ENCODE measurements at regions not wholly inside any gene's neighbourhood (a gene's known extent, or its start where the extent isn't known, plus 50 kb on each side); places are given as distances from the start of the nearest gene placed in this dataset.
"Not testable (repeated sequence)": the region's sequence is repeated elsewhere in the genome, so short reads cannot be mapped to it uniquely, and the experiment has no call there.

GRCh38 chr14:38384741-38385140 is 128.8 kb upstream of the CLEC14A start:
- DNase-seq: no peak
- Histone ChIP-seq H3K27me3 (ENCODE audit: control insufficient read depth, insufficient read depth, low read length) (no peaks in the 10 kb centered on the region), H3K36me3 (ENCODE audit: control insufficient read depth, insufficient read depth, low read length) (no peaks in the 10 kb centered on the region), H3K9me3 (replicated peaks; ENCODE audit: control insufficient read depth, low read depth, low read length) (no peaks in the 10 kb centered on the region), H3K27ac (ENCODE audit: low read length) (no peak overlapping the region), H3K4me1 (ENCODE audit: control insufficient read depth, insufficient read depth, low read length) (no peaks in the 10 kb centered on the region), H3K4me3 (ENCODE audit: low read length) (no peak overlapping the region)
- no CpG with 5 or more reads among the region's 1 CpG for WGBS (ENCODE audit: insufficient coverage)

DNA sequence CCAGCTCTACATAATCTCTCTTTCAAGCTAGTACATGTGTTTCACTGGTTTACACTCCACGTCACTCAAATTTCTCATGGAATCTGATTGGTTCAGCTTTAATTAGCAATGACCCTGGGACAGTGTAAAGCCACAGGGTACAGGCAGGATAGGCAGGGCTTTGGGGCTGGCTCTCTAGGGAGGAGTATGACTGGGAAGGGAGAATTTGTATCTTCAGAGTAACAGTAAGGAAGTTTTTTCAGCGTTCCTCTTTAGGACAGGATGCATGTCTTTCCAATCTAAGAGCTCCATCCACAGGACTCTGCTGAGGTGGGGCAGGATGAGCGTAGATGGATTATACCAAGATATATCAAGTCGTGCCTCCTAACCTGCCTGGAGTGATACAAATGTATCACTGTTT is 112.0 kb upstream of the CLEC14A start:
- Histone ChIP-seq H3K27me3 (ENCODE audit: control insufficient read depth, insufficient read depth, low read length) (no peaks in the 10 kb centered on the region), H3K4me3 (ENCODE audit: low read length) (no peak overlapping the region), H3K27ac (ENCODE audit: low read length) (no peak overlapping the region), H3K36me3 (ENCODE audit: control insufficient read depth, insufficient read depth, low read length) (no peaks in the 10 kb centered on the region), H3K4me1 (ENCODE audit: control insufficient read depth, insufficient read depth, low read length) (no peaks in the 10 kb centered on the region), H3K9me3 (replicated peaks; ENCODE audit: control insufficient read depth, low read depth, low read length) (no peaks in the 10 kb centered on the region)
- DNase-seq: no peak
- 20% methylated on average over 1 of the region's 4 CpGs for WGBS (ENCODE audit: insufficient coverage)

GRCh38 chr14:38366374-38366773 is 110.5 kb upstream of the CLEC14A start:
- H3K27ac ChIP-seq (ENCODE audit: low read length): no peak overlapping the region
- no peak overlapping the region for H3K4me3 ChIP-seq (ENCODE audit: low read length)
- DNase-seq: peak; percentile 8
- no peaks in the 10 kb centered on the region for H3K27me3 ChIP-seq (ENCODE audit: control insufficient read depth, insufficient read depth, low read length)
- H3K36me3 ChIP-seq (ENCODE audit: control insufficient read depth, insufficient read depth, low read length): no peaks in the 10 kb centered on the region
- H3K4me1 ChIP-seq (ENCODE audit: control insufficient read depth, insufficient read depth, low read length): no peaks in the 10 kb centered on the region
- no peaks in the 10 kb centered on the region for H3K9me3 ChIP-seq (replicated peaks; ENCODE audit: control insufficient read depth, low read depth, low read length)
- 60% methylated on average over 1 of the region's 3 CpGs for WGBS (ENCODE audit: insufficient coverage)

DNA sequence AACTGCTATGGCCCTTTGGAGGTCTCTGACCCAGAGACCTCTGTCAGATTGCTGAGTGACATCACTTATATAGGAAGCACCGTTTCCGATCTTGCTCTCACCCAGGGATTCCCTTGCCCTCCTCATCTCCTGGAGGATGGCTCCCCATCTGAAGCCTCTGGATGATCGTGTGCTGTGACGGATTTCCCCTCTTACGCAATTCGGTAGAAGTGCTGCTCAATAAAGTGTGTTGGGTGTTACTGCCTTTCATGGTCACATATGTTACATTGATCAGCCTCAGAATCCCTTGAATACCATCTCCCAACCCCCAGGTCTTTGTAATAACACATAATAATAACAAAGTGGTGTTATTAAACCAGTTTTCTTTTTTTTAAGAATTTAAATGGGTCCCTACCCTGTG is 107.3 kb upstream of the CLEC14A start:
- Histone ChIP-seq H3K36me3 (ENCODE audit: control insufficient read depth, insufficient read depth, low read length) (no peaks in the 10 kb centered on the region), H3K9me3 (replicated peaks; ENCODE audit: control insufficient read depth, low read depth, low read length) (no peaks in the 10 kb centered on the region), H3K27me3 (ENCODE audit: control insufficient read depth, insufficient read depth, low read length) (no peaks in the 10 kb centered on the region), H3K4me3 (ENCODE audit: low read length) (no peak overlapping the region), H3K27ac (ENCODE audit: low read length) (no peak overlapping the region), H3K4me1 (ENCODE audit: control insufficient read depth, insufficient read depth, low read length) (no peaks in the 10 kb centered on the region)
- DNase-seq: no peak
- no CpG with 5 or more reads among the region's 6 CpGs for WGBS (ENCODE audit: insufficient coverage)

GRCh38 chr14:38357557-38357956 is 101.7 kb upstream of the CLEC14A start:
- H3K9me3 ChIP-seq (replicated peaks; ENCODE audit: control insufficient read depth, low read depth, low read length): peaks cover 2% of the 10 kb centered on the region
- H3K27me3 ChIP-seq (ENCODE audit: control insufficient read depth, insufficient read depth, low read length): no peaks in the 10 kb centered on the region
- no peak overlapping the region for H3K27ac ChIP-seq (ENCODE audit: low read length)
- no peak overlapping the region for H3K4me3 ChIP-seq (ENCODE audit: low read length)
- peak; percentile 14 for DNase-seq
- no CpG with 5 or more reads among the region's 1 CpG for WGBS (ENCODE audit: insufficient coverage)
- no peaks in the 10 kb centered on the region for H3K36me3 ChIP-seq (ENCODE audit: control insufficient read depth, insufficient read depth, low read length)
- no peaks in the 10 kb centered on the region for H3K4me1 ChIP-seq (ENCODE audit: control insufficient read depth, insufficient read depth, low read length)

DNA sequence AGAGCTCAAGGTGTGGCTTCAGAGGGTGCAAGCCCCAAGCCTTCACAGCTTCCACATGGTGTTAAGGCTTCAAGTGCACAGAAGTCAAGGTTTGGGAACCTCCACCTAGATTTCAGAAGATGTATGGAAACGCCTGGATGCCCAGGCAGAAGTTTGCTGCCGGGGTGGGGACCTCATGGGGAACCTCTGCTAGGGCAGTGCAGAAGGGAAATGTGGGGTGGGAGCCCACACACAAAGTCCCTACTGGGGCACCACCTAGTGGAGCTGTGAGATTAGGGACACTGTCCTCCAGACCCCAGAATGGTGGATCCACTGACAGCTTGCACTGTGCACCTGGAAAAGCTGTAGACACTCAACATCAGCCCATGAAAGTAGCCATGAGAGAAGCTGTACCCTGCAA is 99.6 kb upstream of the CLEC14A start:
- H3K36me3 ChIP-seq (ENCODE audit: control insufficient read depth, insufficient read depth, low read length); H3K27me3 ChIP-seq (ENCODE audit: control insufficient read depth, insufficient read depth, low read length); H3K27ac ChIP-seq (ENCODE audit: low read length); H3K4me1 ChIP-seq (ENCODE audit: control insufficient read depth, insufficient read depth, low read length); H3K9me3 ChIP-seq (replicated peaks; ENCODE audit: control insufficient read depth, low read depth, low read length); DNase-seq; H3K4me3 ChIP-seq (ENCODE audit: low read length): not testable (repeated sequence)
- WGBS (ENCODE audit: insufficient coverage): 90% methylated on average over 2 of the region's 2 CpGs

- no peak for DNase-seq
Measured at GRCh38 chr14:38350102-38350501, 94.2 kb upstream of the CLEC14A start.

GRCh38 chr14:38342803-38343202 is 86.9 kb upstream of the CLEC14A start:
- Histone ChIP-seq H3K27ac (ENCODE audit: low read length) (no peak overlapping the region), H3K27me3 (ENCODE audit: control insufficient read depth, insufficient read depth, low read length) (no peaks in the 10 kb centered on the region), H3K4me3 (ENCODE audit: low read length) (no peak overlapping the region), H3K9me3 (replicated peaks; ENCODE audit: control insufficient read depth, low read depth, low read length) (no peaks in the 10 kb centered on the region), H3K36me3 (ENCODE audit: control insufficient read depth, insufficient read depth, low read length) (no peaks in the 10 kb centered on the region), H3K4me1 (ENCODE audit: control insufficient read depth, insufficient read depth, low read length) (no peaks in the 10 kb centered on the region)
- DNase-seq: no peak

More at GRCh38 chr14:38350102-38350501, 94.2 kb upstream of the CLEC14A start:
- Histone ChIP-seq H3K27ac (ENCODE audit: low read length) (no peak overlapping the region), H3K27me3 (ENCODE audit: control insufficient read depth, insufficient read depth, low read length) (no peaks in the 10 kb centered on the region), H3K4me3 (ENCODE audit: low read length) (no peak overlapping the region), H3K36me3 (ENCODE audit: control insufficient read depth, insufficient read depth, low read length) (no peaks in the 10 kb centered on the region), H3K4me1 (ENCODE audit: control insufficient read depth, insufficient read depth, low read length) (no peaks in the 10 kb centered on the region), H3K9me3 (replicated peaks; ENCODE audit: control insufficient read depth, low read depth, low read length) (no peaks in the 10 kb centered on the region)
- WGBS (ENCODE audit: insufficient coverage): no CpG with 5 or more reads among the region's 1 CpG

- Histone ChIP-seq H3K9me3 (replicated peaks; ENCODE audit: control insufficient read depth, low read depth, low read length) (no peaks in the 10 kb centered on the region), H3K27ac (ENCODE audit: low read length) (no peak overlapping the region), H3K4me3 (ENCODE audit: low read length) (no peak overlapping the region), H3K4me1 (ENCODE audit: control insufficient read depth, insufficient read depth, low read length) (no peaks in the 10 kb centered on the region), H3K36me3 (ENCODE audit: control insufficient read depth, insufficient read depth, low read length) (no peaks in the 10 kb centered on the region), H3K27me3 (ENCODE audit: control insufficient read depth, insufficient read depth, low read length) (no peaks in the 10 kb centered on the region)
- no peak for DNase-seq
- no CpG with 5 or more reads among the region's 1 CpG for WGBS (ENCODE audit: insufficient coverage)
Measured at GRCh38 chr14:38339696-38340095, 83.8 kb upstream of the CLEC14A start.

- no peak overlapping the region for H3K4me3 ChIP-seq (ENCODE audit: low read length)
- no peaks in the 10 kb centered on the region for H3K27me3 ChIP-seq (ENCODE audit: control insufficient read depth, insufficient read depth, low read length)
- no peaks in the 10 kb centered on the region for H3K4me1 ChIP-seq (ENCODE audit: control insufficient read depth, insufficient read depth, low read length)
- H3K27ac ChIP-seq (ENCODE audit: low read length): no peak overlapping the region
- DNase-seq: no peak
- H3K9me3 ChIP-seq (replicated peaks; ENCODE audit: control insufficient read depth, low read depth, low read length): no peaks in the 10 kb centered on the region
- no peaks in the 10 kb centered on the region for H3K36me3 ChIP-seq (ENCODE audit: control insufficient read depth, insufficient read depth, low read length)
Measured at GRCh38 chr14:38336298-38336697, 80.4 kb upstream of the CLEC14A start.

- Histone ChIP-seq H3K9me3 (replicated peaks; ENCODE audit: control insufficient read depth, low read depth, low read length) (no peaks in the 10 kb centered on the region), H3K27ac (ENCODE audit: low read length) (no peak overlapping the region), H3K4me1 (ENCODE audit: control insufficient read depth, insufficient read depth, low read length) (no peaks in the 10 kb centered on the region), H3K4me3 (ENCODE audit: low read length) (no peak overlapping the region), H3K27me3 (ENCODE audit: control insufficient read depth, insufficient read depth, low read length) (no peaks in the 10 kb centered on the region), H3K36me3 (ENCODE audit: control insufficient read depth, insufficient read depth, low read length) (no peaks in the 10 kb centered on the region)
- DNase-seq: no peak
- WGBS (ENCODE audit: insufficient coverage): no CpG with 5 or more reads among the region's 2 CpGs
Measured at GRCh38 chr14:38330275-38330674, 74.4 kb upstream of the CLEC14A start.
